ENCODE measurements at regions not wholly inside any gene's neighbourhood (a gene's known extent, or its start where the extent isn't known, plus 50 kb on each side); places are given as distances from the start of the nearest gene placed in this dataset.
"Not testable (repeated sequence)": the region's sequence is repeated elsewhere in the genome, so short reads cannot be mapped to it uniquely, and the experiment has no call there.

GRCh38 chrX:40392599-40392998, 188.2 kb upstream of the ATP6AP2 start:
- Histone ChIP-seq H3K4me3 (ENCODE audit: low read depth, low read length) (no peak overlapping the region), H3K36me3 (ENCODE audit: control insufficient read depth, insufficient read depth, low read length) (no peaks in the 10 kb centered on the region)

GRCh38 chrX:40391662-40392061, 189.1 kb upstream of the ATP6AP2 start:
- no peak for DNase-seq (ENCODE audit: low read depth)
- no peak overlapping the region for H3K4me3 ChIP-seq (ENCODE audit: low read depth, low read length)
- H3K36me3 ChIP-seq (ENCODE audit: control insufficient read depth, insufficient read depth, low read length): no peaks in the 10 kb centered on the region
- no peak for TF ChIP-seq CTCF (IDR thresholded peaks at IDR 0.05; ENCODE audit: insufficient read depth, low read length, poor library complexity, severe bottlenecking)
- no peaks in the 10 kb centered on the region for H3K27me3 ChIP-seq (ENCODE audit: control insufficient read depth, insufficient read depth, low read length)

More at GRCh38 chrX:40392599-40392998, 188.2 kb upstream of the ATP6AP2 start:
- no peak for TF ChIP-seq CTCF (IDR thresholded peaks at IDR 0.05; ENCODE audit: insufficient read depth, low read length, poor library complexity, severe bottlenecking)
- no peak for DNase-seq (ENCODE audit: low read depth)
- H3K27me3 ChIP-seq (ENCODE audit: control insufficient read depth, insufficient read depth, low read length): no peaks in the 10 kb centered on the region

- H3K4me3 ChIP-seq (ENCODE audit: low read depth, low read length): no peak overlapping the region
- no peak for DNase-seq (ENCODE audit: low read depth)
- no peaks in the 10 kb centered on the region for H3K36me3 ChIP-seq (ENCODE audit: control insufficient read depth, insufficient read depth, low read length)
- TF ChIP-seq CTCF (IDR thresholded peaks at IDR 0.05; ENCODE audit: insufficient read depth, low read length, poor library complexity, severe bottlenecking): no peak
- no peaks in the 10 kb centered on the region for H3K27me3 ChIP-seq (ENCODE audit: control insufficient read depth, insufficient read depth, low read length)
Measured at GRCh38 chrX:40389555-40389954, 191.2 kb upstream of the ATP6AP2 start.

GRCh38 chrX:40388441-40388840, 192.3 kb upstream of the ATP6AP2 start:
- Histone ChIP-seq H3K36me3 (ENCODE audit: control insufficient read depth, insufficient read depth, low read length) (no peaks in the 10 kb centered on the region), H3K4me3 (ENCODE audit: low read depth, low read length) (no peak overlapping the region), H3K27me3 (ENCODE audit: control insufficient read depth, insufficient read depth, low read length) (no peaks in the 10 kb centered on the region)
- DNase-seq (ENCODE audit: low read depth): no peak
- no peak for TF ChIP-seq CTCF (IDR thresholded peaks at IDR 0.05; ENCODE audit: insufficient read depth, low read length, poor library complexity, severe bottlenecking)

GRCh38 chrX:40387869-40388268, 192.9 kb upstream of the ATP6AP2 start:
- H3K27me3 ChIP-seq (ENCODE audit: control insufficient read depth, insufficient read depth, low read length); H3K4me3 ChIP-seq (ENCODE audit: low read depth, low read length); DNase-seq (ENCODE audit: low read depth); H3K36me3 ChIP-seq (ENCODE audit: control insufficient read depth, insufficient read depth, low read length): not testable (repeated sequence)

- H3K27me3 ChIP-seq (ENCODE audit: control insufficient read depth, insufficient read depth, low read length); DNase-seq (ENCODE audit: low read depth); H3K4me3 ChIP-seq (ENCODE audit: low read depth, low read length); H3K36me3 ChIP-seq (ENCODE audit: control insufficient read depth, insufficient read depth, low read length): not testable (repeated sequence)
Measured at GRCh38 chrX:40387311-40387710, 193.5 kb upstream of the ATP6AP2 start.

GRCh38 chrX:40385682-40386081, 195.1 kb upstream of the ATP6AP2 start:
- Histone ChIP-seq H3K27me3 (ENCODE audit: control insufficient read depth, insufficient read depth, low read length) (no peaks in the 10 kb centered on the region), H3K36me3 (ENCODE audit: control insufficient read depth, insufficient read depth, low read length) (no peaks in the 10 kb centered on the region), H3K4me3 (ENCODE audit: low read depth, low read length) (no peak overlapping the region)
- TF ChIP-seq CTCF (IDR thresholded peaks at IDR 0.05; ENCODE audit: insufficient read depth, low read length, poor library complexity, severe bottlenecking): no peak
- DNase-seq (ENCODE audit: low read depth): no peak
